Panc1 (cell line): ENCODE measurements at regions not wholly inside any gene's neighbourhood (a gene's known extent, or its start where the extent isn't known, plus 50 kb on each side); places are given as distances from the start of the nearest gene placed in this dataset.

Source experiments
- ATAC-seq: fragments of 200-7000 bp; cut with Tn5 transposase; 2 replicates; pipeline ENCODE4 v1.9.1; 2020; ENCODE audit warnings: mild to moderate bottlenecking, moderate library complexity
- BruUV-seq: library from RNA; stranded (reverse); fragments of 400-500 nt; replicated peaks from 2 replicates; lab custom pipeline; 2021; lab: Mats Ljungman, UMichigan
- CTCF ChIA-PET: fragments of 300-600 bp; sonication (Branson Sonifier 250); formaldehyde crosslinking; loops from one replicate; lab custom pipeline; 2022; ENCODE audit warnings: antibody characterized with exemption; lab: Charles Lee
- POLR2A ChIA-PET: fragments of 300-600 bp; sonication (Branson Sonifier 250); formaldehyde crosslinking; loops from one replicate; lab custom pipeline; 2022; ENCODE audit warnings: antibody characterized with exemption; lab: Charles Lee
- DNase-seq: peaks from one replicate; pipeline ENCODE4 v3.0.0-alpha.2; 2010; ENCODE audit warnings: low read depth, low spot score
- H3K27ac ChIP-seq: 2 replicates; pipeline ENCODE4 v1.5.1; 2011; ENCODE audit warnings: mild to moderate bottlenecking, low read length, inconsistent platforms
- H3K27me3 ChIP-seq: fragments of 200-500 bp; sonication (Bioruptor generic); 2 replicates; pipeline ENCODE4 v1.6.0; 2014; ENCODE audit warnings: low read length, inconsistent platforms; ENCODE audit not compliant: control insufficient read depth, insufficient read depth
- H3K36me3 ChIP-seq: fragments of 200-500 bp; sonication (Bioruptor generic); 2 replicates; pipeline ENCODE4 v1.5.1; 2014; ENCODE audit warnings: inconsistent platforms, mild to moderate bottlenecking, low read length, moderate library complexity; ENCODE audit not compliant: control insufficient read depth, insufficient read depth
- H3K4me1 ChIP-seq: 2 replicates; pipeline ENCODE4 v1.5.1; 2011; ENCODE audit warnings: inconsistent platforms, mild to moderate bottlenecking, low read length, moderate library complexity; ENCODE audit not compliant: control insufficient read depth, insufficient read depth
- H3K4me3 ChIP-seq, 2 experiments: 2 replicates each; pipeline ENCODE4 v1.5.1; 2011 to 2012; ENCODE audit warnings: low read depth in 2 of 2, low read length in 2 of 2, mild to moderate bottlenecking in 2 of 2, inconsistent platforms in 1 of 2, moderate library complexity in 1 of 2
- H3K9me3 ChIP-seq: fragments of 200-500 bp; sonication (Bioruptor generic); 2 replicates; pipeline ENCODE4 v1.5.1; 2014; ENCODE audit warnings: low read depth, mild to moderate bottlenecking, inconsistent platforms, low read length, moderate library complexity; ENCODE audit not compliant: control insufficient read depth, insufficient read depth
- CTCF ChIP-seq: fragments of 450-650 bp; IDR thresholded peaks from 2 replicates; pipeline ENCODE4 v1.5.1; 2017; ENCODE audit warnings: mild to moderate bottlenecking
- POLR2AphosphoS5 ChIP-seq: IDR thresholded peaks from 2 replicates; pipeline ENCODE4 v1.6.1; 2012; ENCODE audit warnings: mild to moderate bottlenecking, low read depth, low read length, moderate library complexity
- REST ChIP-seq, 2 experiments: IDR thresholded peaks; 2 replicates each; pipeline ENCODE4 v1.6.1; 2011 to 2012; ENCODE audit warnings: low read depth in 2 of 2, control low read depth in 1 of 2, low read length in 1 of 2, mild to moderate bottlenecking in 1 of 2, moderate library complexity in 1 of 2; ENCODE audit not compliant: insufficient read depth in 1 of 2
- SIN3A ChIP-seq: IDR thresholded peaks from 2 replicates; pipeline ENCODE4 v1.6.1; 2012; ENCODE audit warnings: low read depth, mild to moderate bottlenecking, low read length, moderate library complexity, borderline replicate concordance; ENCODE audit not compliant: insufficient read depth
- TCF7L2 ChIP-seq: IDR thresholded peaks from 2 replicates; pipeline ENCODE4 v1.6.1; 2011; ENCODE audit warnings: mild to moderate bottlenecking, low read depth, low read length, inconsistent platforms
- in situ Hi-C: cut with HindIII; loops from 2 replicates; pipeline ENCODE4 v1.10.0; 2016; ENCODE audit warnings: low sequenced_read_pairs, low pct_unique_long_range_greater_than_20kb
- intact Hi-C: fragments of 100-400 bp; cut with micrococcal nuclease; formaldehyde crosslinking; loops from one replicate; pipeline ENCODE4 v1.10.0; 2022; ENCODE audit not compliant: unreplicated experiment

- peak; percentile 31; the same call in 1 of the 2 replicates for ATAC-seq
- in situ Hi-C loops = no loop called here
Observed at GRCh38 chr2:128537646-128538045, 219.0 kb upstream of the HS6ST1 start.

GRCh38 chr2:128538396-128538795 lies 219.7 kb upstream of the HS6ST1 start:
- CTCF ChIA-PET = no interaction called here

More at GRCh38 chr2:128537646-128538045, 219.0 kb upstream of the HS6ST1 start:
- Histone ChIP-seq H3K9me3 (no peaks in the 10 kb centered on the region), H3K27ac (no peak overlapping the region), H3K4me1 (no peaks in the 10 kb centered on the region), H3K36me3 (no peaks in the 10 kb centered on the region), H3K27me3 (no peaks in the 10 kb centered on the region), H3K4me3 (no peak overlapping the region)
- POLR2A ChIA-PET = no interaction called here
- TF ChIP-seq CTCF (no peak), REST (IDR thresholded peaks at IDR 0.05; ENCODE audit: insufficient read depth in 1 of 2, low read depth in 2 of 2, low read length in 1 of 2) (no peak), POLR2AphosphoS5 (no peak), SIN3A (no peak), TCF7L2 (no peak)
- intact Hi-C loops = no loop called here
- no TSS peak for BruUV-seq
- CTCF ChIA-PET = no interaction called here
- DNase-seq = no peak

More at GRCh38 chr2:128538396-128538795, 219.7 kb upstream of the HS6ST1 start:
- intact Hi-C loops (no loop called here), in situ Hi-C loops (no loop called here)
- TF ChIP-seq REST (IDR thresholded peaks at IDR 0.05; ENCODE audit: insufficient read depth in 1 of 2, low read depth in 2 of 2, low read length in 1 of 2) (no peak), CTCF (no peak), SIN3A (no peak), POLR2AphosphoS5 (no peak), TCF7L2 (no peak)
- Histone ChIP-seq H3K9me3 (no peaks in the 10 kb centered on the region), H3K4me1 (no peaks in the 10 kb centered on the region), H3K4me3 (no peak overlapping the region), H3K27ac (no peak overlapping the region), H3K36me3 (no peaks in the 10 kb centered on the region), H3K27me3 (no peaks in the 10 kb centered on the region)
- POLR2A ChIA-PET = no interaction called here
- BruUV-seq = no TSS peak
- DNase-seq (no peak), ATAC-seq (no peak)
